DMS79 treated with DMSO at 0.1 percent for 48 hours (cell line): ENCODE measurements at regions not wholly inside any gene's neighbourhood (a gene's known extent, or its start where the extent isn't known, plus 50 kb on each side); places are given as distances from the start of the nearest gene placed in this dataset.
"Not testable (repeated sequence)": the region's sequence is repeated elsewhere in the genome, so short reads cannot be mapped to it uniquely, and the experiment has no call there.

Experiments
- DNase-seq: peaks from one replicate; lab custom pipeline; 2025; lab: John Stamatoyannopoulos, UW

DNA sequence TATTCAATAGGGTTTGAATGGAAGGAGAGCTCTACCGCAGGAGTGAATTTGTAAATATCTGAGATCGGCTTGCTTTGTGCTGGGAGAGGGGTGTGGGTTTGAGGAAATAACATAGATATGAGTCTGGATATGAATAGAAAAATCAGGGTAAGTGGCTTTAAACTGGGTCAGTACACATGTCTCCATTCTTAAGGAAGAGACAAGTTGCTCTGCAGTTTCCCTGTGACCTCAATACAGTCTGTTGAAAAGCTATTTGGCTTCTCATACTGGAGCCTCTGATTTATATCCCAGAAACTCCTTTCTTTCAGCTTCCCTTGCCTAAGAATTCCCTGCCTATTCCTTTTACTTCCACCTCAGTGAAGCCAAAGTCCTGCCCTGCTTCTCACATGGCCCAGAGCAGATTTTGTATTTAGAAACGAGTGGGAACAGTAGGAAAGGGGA is 153.5 kb upstream of the ATF7IP start:
- no peak for DNase-seq

DNA sequence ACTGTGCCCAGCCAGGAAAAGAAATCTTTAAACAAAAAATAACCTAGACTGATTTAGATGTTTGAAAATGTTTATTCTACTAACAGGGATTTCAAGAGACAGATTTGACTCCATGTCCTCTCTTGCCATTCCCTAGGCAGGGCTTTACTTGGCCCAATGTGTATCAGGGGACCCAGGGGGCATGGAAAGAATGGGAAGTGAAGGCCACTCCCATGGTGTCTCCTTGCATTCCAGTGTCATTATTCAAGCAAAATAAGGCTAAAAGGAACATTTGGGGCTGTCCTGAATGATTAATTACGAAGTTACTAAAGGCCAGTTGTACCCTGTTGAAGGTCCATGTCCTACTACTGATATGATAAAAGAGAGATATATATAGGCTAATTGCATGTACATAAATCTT is 151.9 kb upstream of the ATF7IP start:
- no peak for DNase-seq

DNA sequence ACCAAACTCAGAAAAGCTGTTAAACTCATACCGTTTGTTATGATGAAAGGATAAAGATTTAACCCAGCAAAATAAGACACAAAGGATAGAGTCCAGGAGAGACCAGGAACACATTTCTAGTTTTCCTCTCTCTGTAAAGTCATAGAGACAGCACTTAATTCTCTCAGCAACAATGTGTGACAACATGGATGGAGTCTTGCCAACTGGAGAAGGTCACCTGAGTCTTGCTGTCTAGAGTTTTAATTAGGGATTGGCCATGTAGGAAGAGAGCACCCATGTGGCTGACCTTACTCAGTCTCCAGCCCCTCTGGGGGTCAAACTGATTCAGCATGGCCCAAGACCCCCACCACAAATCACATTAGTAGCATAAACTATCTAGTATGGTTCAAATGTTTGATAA is 151.0 kb upstream of the ATF7IP start:
- DNase-seq = no peak

DNA sequence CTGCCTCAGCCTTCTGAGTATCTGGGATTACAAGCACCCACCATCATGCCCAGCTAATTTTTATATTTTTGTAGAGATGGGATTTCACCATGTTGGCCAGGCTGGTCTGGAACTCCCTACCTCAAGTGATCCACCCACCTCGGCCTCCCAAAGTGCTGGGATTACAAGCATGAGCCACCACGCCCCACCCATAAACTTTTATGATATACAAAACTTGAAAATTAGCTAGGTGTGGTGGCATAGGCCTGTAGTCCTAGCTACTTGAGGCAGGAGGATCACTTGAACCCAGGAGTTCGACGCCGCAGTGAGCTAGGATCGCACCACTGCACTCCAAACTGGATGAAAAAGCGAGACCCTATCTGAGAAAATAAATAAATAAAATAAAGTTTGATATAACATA is 149.5 kb upstream of the ATF7IP start:
- not testable (repeated sequence) for DNase-seq

DNA sequence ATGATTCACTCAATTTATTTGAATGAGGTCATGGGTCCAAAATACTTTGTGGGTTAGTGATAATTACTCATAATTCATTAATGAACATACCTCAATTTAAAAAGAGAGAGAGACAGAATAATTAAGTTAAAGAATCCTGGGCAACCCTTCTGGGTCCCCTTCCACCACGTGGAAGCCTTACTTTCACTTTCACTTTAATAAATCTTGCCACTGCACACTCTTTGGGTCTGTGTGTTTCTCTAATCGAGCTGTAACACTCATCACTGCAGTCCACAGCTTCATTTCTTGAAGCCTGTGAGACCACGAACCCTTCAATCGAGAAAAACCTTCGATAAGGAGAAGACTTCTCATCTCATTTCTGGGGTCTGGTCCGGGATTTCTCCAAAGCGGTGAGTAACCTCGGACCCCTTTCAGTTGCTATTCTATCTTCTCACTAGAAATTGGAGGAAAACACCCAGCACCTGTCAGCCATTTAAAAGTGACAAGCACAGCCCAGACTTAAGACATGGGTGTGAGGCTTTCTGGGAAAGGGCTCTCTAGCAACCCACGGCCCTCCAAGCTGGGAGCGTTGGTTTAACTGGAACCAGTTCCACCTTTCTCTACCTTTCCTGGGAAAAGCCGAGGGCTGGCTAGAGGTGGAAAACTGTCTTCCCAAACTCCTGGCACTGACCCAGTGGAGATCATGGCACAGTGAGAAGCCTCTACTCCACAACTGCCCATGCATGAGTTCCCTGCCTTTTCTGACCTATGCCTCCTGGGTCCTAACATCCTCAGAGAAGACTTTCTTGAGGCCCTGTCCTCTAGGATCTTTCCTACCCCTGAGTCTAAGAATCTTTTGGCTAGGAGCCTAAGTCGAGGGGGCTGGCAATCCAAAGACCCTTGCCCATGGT is 148.8 kb upstream of the ATF7IP start:
- DNase-seq = peak; percentile 77

DNA sequence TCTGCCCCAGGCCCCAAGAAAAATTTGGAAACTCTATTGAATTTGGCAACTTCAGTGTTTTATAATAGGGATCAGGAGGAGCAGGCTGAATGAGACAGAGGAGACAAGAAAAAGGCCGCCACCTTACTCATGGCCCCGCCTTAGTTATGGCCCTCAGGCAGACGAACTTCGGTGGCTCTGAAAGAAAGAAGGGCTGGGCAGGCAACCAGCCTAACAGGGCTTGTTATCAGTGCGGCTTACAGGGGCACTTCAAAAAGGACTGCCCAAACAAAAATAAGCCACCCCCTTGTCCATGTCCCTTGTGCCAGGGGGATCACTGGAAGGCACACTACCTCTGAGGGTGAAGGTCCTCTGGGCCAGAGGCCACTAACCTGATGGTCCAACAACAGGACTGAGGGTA is 146.3 kb upstream of the ATF7IP start:
- no peak for DNase-seq

DNA sequence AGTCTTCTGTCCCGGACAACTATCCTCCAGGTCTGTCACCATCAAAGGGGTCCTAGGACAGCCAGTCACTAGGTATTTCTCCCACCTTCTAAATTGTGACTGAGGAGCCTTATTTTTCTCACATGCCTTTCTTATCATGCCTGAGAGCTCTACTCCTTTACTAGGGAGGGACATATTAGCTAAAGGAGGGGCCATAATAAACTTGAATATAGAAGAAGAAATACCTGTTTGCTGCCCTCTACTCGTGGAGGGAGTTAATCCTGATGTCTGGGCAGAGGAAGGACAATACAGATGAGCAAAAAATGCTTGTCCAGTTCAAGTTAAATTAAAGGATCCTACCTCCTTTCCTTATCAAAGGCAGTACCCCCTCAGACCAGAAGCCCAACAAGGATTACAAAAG is 145.8 kb upstream of the ATF7IP start:
- not testable (repeated sequence) for DNase-seq

DNA sequence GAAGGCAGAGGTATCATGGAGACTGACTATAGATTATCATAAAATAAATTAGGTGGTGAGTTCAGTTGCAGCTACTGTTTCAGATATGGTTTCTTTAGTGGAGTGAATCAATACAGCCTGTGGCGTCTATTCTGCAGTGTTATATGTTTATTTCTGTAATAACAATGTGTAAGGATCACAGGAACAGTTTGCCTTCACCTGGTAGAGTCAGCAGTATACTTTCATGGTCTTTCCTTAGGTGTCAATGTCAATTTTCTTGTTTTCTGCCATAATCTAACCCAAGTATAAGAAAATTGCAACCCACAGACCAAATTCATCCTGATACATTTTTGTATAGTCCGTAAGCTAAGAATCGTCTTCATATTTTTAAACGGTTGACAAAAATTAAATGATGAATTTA is 140.4 kb upstream of the ATF7IP start:
- DNase-seq = no peak

DNA sequence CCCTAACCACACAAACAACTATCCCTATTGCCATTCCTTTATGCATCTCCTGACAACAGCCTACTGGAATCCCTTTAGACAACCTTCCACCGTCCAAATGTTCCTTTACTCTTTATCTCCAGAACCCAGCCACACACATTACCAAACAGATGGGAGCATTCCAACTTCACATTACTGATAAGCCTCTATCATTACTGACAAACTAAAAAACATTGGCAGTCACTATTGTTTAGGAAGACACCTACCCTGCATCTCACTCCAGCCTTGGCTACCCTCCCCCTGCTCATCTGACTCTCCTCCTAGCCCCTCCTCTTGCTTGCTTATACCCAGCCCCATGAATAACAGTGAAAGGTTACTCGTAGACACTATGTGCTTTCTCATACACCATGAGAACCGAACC is 130.3 kb upstream of the ATF7IP start:
- not testable (repeated sequence) for DNase-seq

DNA sequence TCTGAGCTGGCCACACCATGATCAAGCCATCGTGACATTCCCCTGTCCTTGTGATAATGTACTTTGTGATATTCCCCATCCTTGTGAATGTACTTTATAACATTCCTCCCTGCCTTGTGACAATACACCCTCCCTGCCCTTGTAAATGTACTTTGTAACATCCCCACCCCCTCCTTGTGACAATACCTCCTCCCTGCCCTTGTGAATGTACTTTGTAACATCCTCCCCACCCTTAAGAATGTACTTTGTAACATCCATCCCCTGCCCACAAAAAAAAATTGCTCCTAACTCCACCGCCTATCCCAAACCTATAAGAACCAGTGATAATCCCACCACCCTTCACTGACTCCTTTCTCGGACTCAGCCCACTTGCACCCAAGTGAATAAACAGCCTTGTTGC is 128.8 kb upstream of the ATF7IP start:
- not testable (repeated sequence) for DNase-seq

DNA sequence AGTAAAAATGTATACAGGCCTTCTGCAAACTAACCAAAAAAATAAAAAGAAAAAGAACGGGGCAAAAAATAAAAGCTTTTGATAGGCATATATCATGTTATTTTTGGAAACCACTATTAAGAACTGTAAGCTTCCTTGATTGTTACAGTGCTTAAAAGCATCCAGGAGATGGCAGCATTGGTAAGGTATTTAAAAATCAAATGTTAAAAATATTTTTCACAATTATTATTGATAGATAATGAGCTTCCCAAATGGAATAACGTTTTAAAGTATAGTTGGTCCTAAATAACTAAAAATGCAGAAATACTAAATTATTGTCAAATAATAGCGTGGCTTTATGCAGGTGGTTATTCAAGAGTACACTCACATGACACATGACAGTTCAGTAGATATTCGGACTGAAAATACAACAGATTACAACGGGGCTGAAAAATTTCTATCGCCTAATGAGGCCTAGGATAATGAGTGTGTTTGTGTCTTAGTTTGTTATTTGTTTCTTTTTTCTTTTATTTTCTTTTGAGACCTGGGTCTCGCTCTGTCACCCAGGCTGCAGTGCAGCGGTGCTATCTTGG is 127.2 kb upstream of the ATF7IP start:
- peak; percentile 31 for DNase-seq

DNA sequence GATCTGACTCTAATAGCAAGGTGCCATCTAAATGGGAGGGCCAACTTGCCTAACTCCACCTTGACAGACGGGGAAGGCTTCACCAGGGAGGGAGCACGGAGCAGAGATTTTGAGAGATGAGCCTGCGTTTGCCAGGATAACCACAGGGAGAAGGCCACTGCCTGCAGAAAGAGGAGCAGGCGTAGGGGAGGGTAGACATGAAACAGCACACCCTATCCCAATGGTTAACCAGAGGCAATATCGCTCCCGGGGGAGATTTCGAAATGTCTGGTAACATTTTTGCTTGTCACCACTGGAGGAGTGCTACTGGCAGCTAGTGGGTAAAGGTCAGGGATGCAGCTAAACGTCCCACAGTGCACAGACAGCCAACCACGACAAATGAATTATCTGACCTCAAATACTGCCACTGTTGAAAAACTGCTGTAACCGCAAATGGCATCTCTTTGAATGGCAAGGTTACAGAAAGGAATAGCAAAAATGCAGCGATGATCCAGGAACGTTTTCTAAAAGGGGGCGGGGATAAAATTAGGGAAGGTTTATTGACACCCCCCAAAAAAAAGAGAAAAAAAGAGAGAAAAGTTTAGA is 126.0 kb upstream of the ATF7IP start:
- no peak for DNase-seq

DNA sequence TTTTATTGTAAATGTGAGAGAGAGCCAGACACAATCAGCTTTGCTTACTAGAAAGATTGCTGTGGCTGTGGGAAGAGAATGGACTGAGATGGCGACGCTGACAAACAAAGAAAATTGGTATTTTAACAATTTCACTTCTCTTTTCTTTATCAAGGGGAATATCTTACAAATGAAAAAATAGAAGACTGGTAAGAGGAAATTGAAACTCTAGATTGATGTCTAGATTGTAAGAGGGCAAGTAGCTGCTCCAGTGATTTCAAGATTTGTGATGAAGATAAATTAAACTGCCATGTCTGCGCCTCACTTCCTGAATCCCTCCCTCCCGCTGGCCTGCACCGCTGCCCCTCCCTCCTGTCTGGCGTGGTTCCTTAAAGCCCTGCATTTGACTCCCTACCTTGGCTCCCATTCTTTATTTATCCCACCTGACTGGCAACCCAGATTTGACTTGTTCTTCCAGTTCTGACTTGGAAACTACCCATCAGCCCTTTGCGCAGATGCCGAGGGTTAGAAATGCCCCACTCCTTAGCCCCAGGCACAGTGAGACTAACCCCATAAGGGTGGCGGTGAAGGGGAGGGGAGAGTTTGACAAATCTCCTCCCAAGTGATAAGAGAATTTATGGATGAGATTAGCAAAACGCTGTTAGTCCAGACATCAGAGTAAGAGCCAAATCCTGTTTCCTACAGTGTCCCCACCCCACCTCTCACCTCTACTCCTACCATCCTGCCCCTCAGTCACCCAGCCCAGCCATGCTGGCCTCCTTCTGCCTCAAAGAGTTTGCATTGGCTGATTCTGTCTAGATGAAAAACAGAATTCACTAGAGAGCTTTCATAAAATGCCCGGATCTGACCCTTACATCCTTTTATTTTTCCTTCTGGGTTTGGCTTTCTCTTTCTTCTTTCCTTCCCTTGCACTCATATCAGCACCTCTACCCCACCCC is 125.3 kb upstream of the ATF7IP start:
- DNase-seq = no peak

DNA sequence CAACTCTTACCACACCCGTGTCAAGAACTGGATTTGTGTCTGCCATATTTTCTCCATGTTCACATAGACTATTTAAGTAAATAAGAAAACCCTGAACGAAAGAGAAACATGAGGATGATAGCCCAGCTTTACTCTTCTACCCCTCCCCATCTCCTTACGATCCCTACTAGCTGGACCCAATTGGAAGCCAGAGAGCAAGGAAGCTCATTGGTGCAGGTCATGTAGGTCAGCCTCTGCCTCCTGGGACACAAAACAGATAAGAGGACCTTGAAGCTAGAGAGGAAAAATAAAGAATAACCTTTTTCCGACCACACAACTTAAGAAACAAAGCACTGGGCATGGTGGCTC is 124.6 kb upstream of the ATF7IP start:
- no peak for DNase-seq

DNA sequence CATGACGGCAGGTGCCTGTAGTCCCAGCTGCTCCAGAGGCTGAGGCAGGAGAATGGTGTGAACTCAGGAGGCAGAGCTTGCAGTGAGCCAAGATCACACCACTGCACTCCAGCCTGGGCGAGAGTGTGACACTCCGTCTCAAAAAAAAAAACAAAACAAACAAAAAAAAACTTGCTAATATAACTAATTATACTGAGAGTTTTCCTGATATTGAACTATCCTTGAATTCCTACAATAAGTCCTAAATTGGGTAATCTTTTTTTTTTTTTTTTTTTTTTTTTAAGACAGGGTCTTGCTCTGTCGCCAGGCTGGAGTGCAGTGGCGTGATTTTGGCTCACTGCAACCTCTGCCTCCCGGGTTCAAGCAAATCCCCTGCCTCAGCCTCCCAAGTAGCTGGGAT is 122.7 kb upstream of the ATF7IP start:
- not testable (repeated sequence) for DNase-seq

DNA sequence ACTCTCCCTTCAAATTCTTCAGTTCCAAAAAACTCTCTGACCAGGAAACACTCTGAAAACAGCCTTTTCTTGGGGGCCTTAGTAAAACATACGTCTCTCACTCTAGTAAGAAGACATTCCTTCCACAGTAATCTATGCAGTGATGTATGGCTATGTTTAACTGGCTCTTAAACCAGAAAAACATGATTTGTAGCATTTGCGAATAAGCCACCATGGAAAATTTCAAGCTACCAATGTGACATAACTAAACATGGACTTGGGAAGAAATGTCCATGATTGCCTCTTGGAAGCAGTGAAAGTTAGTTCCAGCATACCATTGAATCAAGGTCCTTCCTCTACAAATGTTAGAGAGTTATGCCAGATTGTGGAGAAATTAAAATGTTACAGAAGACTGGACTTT is 121.5 kb upstream of the ATF7IP start:
- no peak for DNase-seq

DNA sequence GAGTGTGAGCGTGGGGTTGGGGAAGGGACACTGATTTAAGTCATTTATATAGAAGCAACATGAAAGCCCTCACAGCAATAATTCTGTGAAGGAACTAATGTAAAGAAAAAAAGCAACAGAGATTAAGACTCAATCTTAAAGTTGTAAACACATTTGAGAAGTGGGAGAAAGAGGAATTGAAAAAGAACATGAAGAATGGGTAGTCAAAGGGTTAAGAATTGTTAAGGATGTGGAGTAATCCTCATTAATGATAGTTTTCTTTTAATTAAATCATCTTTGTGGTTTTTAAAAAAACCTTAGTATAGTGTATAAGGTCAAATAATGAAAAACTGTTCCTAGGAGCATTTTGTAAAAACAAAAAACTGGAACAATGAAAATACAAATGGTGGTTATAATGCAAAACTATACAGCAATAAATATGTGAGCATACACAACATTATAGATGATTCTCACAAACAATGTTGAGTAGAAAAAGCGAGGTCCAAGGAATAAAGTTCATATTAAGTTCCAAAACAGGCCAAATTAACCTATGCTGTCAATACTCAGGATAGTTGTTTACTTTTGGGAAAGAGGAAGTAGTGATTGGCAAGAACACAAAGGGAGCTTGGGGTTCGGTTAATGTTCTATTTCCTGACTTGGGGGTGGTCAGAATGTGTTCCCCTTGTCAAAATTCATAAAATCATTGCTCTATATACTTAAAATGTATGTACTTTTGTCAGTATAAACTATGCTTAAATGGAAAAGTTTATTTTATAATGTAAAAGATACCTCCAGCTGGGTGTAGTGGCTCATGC is 120.4 kb upstream of the ATF7IP start:
- DNase-seq = no peak

DNA sequence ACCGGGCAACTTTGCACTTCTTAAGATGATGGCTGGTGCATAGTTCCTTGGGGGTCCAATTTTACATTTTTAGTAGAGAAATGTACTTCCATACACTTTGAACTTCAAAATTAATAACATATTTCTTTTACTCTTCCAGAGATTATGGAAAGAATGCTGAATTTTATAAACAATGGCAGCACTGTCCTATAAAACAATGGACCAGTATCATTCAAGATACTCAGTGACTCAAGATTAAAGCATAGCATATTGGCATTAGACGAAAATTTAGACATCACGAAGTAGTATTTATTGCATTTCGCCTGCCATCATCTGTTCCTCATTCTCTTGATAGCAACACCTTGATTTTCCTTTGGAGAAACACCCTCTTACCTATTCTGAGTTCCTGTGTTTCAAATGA is 118.3 kb upstream of the ATF7IP start:
- DNase-seq = no peak

DNA sequence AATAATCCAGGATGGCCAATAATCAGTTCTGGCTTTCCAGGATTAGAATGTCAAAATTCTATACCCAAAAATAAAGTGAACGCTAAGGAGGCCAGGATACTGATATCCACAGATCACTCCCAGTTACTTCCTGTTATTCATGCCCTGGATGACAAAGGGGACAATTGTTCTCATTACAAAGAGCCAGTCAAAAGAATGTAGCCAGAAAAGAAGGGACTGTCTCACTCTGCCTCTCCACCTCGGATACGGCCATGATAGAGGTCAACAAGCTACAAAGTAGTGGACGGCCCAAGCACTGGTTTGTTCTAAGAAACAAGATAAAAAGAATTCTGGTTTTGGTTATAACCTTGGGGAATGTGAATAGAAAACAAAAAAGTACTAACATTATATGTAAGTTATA is 116.1 kb upstream of the ATF7IP start:
- DNase-seq = no peak

DNA sequence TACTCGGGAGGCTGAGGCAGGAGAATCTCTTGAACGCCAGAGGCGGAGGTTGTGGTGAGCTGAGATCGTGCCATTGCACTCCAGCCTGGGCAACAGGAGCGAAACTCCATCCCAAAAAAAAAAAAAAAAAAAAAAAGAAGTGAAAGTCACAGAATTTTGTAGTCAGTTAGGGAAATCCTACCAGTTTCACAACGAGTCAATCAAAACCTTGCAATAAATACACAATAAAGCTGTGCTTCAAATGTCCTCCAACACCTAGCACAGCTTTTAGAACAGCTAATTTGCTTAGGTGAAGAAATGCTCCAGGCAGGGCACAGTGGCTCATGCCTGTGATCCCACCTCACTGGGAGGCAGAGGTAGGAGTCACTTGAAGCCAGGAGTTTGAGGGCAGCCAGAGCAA is 112.8 kb upstream of the ATF7IP start:
- no peak for DNase-seq

DNA sequence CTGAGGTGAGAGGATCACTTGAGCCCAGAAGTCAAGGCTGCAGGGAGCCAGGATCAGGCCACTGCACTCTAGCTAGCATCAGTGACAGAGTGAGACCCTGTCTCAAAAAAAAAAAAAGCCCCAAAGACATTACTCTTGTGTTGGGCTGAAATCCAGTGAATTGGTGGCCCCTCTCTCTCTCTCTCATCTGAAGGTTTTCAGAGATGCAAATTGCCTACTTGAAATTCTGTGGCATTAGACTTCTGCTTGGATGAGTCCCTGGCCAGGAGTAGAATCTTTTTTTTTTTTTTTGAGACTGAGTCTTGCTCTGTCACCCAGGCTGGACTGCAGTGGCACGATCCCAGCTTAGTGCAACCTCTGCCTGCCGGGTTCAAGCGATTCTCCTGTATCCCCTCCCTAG is 112.0 kb upstream of the ATF7IP start:
- DNase-seq = no peak

DNA sequence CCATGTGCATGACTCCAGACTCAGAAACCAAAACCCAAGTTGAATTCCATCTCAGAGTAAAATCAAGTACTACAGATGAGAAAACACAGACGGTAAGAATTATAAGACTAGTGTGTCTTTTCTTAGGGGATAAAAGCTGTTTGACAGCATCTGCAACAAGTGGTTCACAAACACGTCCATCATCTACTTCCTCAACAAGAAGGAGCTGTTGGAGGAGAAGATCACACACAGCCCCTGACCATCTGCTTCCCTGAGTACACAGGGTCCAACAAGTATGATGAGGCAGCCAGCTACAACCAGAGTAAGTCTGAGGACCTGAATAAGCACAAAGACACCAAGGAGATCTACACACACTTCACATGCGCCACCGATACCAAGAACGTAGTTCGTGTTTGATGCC is 110.7 kb upstream of the ATF7IP start:
- DNase-seq = no peak
